HG03159 (cell line): ENCODE measurements at regions not wholly inside any gene's neighbourhood (a gene's known extent, or its start where the extent isn't known, plus 50 kb on each side); places are given as distances from the start of the nearest gene placed in this dataset.
"Not testable (repeated sequence)": the region's sequence is repeated elsewhere in the genome, so short reads cannot be mapped to it uniquely, and the experiment has no call there.

Source experiments
- ATAC-seq: cut with Tn5 transposase; IDR thresholded peaks from one replicate; pipeline ENCODE4 v1.9.1; 2021; ENCODE audit warnings: mild to moderate bottlenecking, moderate library complexity; ENCODE audit not compliant: unreplicated experiment

- ATAC-seq, result no peak
Observed at GRCh38 chr12:131386167-131386521, 324.7 kb upstream of the SFSWAP start.

DNA sequence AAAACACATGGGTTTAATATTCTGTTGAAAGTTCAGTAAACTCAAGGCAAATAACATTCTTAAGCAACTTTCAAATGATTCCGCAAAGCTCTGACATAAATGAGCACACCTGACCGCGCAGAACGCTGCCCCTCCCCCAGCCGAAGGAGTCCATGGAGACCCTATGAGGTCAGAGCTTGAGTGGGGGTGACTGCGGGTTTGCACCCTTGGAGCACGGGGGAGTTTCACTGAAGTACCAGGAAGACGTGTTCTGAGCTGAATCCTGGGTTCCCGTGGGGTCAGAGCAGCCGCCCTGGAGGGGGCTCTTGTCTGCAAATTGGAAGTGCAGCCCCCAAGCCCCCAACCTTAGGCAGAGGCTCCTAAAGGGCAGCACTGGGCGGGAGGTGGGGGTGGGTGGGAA, 324.1 kb upstream of the SFSWAP start:
- no peak for ATAC-seq

GRCh38 chr12:131387281-131388163, 323.4 kb upstream of the SFSWAP start:
- no peak for ATAC-seq

GRCh38 chr12:131388164-131389053, 322.5 kb upstream of the SFSWAP start:
- not testable (repeated sequence) for ATAC-seq

DNA sequence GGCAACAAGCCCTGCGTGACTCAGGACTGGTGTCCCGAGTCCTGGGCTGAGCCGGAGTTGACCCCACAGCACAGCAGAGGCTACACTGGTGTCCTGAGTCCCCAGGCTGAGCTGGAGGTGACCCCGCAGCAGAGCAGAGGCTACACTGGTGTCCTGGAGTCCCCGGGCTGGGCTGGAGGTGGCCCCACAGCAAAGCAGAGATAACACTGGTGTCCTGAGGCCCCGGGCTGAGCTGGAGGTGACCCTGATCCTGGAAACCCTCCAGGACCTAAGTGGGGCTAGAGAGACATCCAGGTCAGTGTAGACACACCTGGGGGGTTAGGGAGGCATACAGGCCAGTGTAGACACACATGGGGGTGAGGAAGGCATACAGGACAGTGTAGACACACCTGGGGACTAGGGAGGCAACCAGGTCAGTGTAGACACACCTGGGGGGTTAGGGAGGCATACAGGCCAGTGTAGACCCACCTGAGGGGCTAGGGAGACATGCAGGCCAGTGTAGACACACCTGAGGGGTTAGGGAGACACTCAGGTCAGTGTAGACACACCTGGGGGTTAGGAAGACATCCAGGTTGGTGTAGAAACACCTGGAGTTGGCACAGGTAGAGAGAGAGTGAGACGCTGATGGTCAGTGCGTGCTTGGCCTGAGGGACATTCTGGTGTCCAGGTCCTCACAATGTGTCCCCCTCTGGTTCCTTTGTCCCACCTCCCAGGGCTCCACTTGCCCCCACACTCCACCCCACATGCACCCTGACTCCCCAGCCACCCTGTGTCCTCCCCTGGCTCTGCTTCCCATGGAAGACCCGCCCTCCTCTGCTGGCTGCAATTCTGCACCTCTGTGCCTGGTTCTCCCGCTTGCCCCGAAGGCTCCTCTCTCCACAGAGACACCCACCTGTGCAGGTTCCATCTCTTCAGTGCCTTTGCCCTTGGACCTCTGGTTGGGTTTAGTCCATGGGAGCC, 321.6 kb upstream of the SFSWAP start:
- no peak for ATAC-seq

GRCh38 chr12:131390412-131391334, 320.2 kb upstream of the SFSWAP start:
- no peak for ATAC-seq

- ATAC-seq, result no peak
Observed at GRCh38 chr12:131391399-131391798, 319.5 kb upstream of the SFSWAP start.

DNA sequence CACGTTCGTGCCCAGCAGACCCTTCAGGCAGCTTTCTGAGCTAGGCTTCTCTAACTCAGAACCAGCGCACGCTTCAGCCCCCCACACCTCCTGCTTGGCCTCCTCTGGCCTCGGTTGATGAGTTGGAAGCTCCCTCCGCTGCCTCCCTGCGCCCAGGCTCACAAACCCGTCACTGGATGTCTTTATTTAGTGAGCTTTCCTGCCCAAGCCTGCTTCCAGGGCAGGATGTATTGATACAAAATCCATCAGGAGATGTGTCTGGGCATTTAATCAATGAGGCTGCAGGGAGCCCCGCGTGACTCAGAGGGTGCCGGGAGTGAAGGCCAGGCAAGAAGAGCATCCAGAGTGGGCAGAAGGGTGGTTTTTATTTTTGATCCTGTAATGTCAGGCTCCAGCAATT, 316.1 kb upstream of the SFSWAP start:
- not testable (repeated sequence) for ATAC-seq

DNA sequence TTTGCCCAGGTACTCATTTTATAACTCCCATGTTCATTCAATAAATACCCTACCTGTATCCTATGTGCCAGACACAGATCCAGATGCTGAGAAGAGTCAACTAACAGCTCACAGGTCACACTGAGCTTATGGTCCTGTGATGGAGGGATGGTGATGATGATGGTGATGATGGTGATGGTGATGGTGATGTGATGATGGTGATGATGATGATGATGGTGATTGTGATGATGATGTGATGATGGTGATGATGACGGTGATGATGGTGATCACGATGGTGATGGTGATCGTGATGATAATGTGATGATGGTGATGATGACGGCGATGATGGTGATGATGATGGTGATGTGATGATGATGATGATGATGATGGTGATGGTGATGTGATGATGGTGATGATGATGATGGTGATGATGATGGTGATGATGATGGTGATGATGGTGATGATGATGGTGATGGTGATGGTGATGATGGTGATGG, 315.6 kb upstream of the SFSWAP start:
- not testable (repeated sequence) for ATAC-seq

- ATAC-seq, result no peak
Observed at GRCh38 chr12:131395971-131396573, 314.8 kb upstream of the SFSWAP start.

- ATAC-seq, result no peak
Observed at GRCh38 chr12:131397493-131398181, 313.3 kb upstream of the SFSWAP start.

DNA sequence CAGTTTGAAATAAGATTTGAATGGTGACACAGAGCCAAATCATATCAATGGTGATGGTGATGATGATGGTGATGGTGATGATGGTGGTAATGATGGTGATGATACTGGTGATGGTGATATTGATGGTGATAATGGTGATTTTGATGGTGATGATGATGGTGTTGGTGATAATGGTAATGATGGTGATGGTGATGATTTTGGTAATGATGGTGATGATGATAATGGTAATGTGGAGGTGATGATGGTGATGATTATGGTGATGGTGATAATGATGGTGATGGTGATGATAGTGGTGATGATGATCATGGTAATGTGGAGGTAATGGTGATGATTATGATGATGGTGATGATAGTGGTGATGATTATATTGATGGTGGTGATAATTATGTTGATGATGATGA, 311.9 kb upstream of the SFSWAP start:
- ATAC-seq, result no peak

- not testable (repeated sequence) for ATAC-seq
Observed at GRCh38 chr12:131400668-131401294, 310.1 kb upstream of the SFSWAP start.

- not testable (repeated sequence) for ATAC-seq
Observed at GRCh38 chr12:131401907-131402633, 308.8 kb upstream of the SFSWAP start.

DNA sequence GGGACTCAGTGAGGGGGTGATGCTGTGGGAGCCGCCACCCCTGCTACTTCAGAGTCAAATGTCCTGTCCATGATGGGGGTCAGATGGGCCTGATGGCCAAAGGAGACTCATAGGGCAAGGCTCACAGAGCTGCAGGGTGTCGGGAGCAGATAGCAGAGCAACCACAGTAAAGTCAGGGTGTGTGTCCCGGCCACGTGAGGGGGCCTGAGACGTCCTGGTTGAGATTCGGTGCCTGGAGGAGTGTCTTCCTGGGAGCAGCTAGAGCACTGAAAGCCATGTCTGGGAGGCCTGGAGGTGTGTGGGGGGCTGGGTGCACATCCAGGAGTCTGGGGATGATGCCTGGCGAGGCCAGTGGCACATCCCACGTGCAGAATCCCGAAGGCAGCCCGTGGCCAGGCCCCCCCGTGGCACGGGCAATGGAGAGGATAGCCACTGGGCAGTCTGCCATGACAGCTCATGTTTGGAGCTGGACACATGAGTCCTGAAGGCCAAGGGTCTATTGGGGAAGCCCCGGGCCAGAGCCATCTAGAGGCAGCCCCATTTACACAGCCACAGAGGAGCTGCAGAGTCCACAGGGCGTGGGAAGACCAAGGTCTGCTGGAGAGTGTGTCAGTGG, 308.0 kb upstream of the SFSWAP start:
- no peak for ATAC-seq

DNA sequence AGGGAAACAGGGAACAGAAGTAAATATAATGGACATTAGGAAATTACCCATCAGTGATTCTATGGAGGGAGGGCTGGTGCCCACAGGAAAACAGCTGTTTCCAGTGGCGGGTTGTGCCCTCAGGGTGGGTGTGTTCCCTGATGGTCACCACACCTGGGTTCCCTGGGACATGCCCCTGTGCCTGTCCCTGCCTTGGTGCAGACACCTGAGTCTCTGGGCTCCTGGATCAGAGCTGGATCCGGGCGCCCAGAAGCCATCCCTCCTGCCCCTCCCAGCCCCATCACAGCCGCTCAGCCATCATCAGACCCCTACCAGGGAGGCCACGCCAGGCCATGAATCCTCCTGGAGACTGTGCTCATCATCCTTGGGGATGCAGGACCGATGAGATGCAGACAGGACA, 307.2 kb upstream of the SFSWAP start:
- no peak for ATAC-seq

GRCh38 chr12:131404705-131405104, 306.2 kb upstream of the SFSWAP start:
- ATAC-seq, result no peak
